HG03469 (cell line): ENCODE measurements at regions not wholly inside any gene's neighbourhood (a gene's known extent, or its start where the extent isn't known, plus 50 kb on each side); places are given as distances from the start of the nearest gene placed in this dataset.
"Not testable (repeated sequence)": the region's sequence is repeated elsewhere in the genome, so short reads cannot be mapped to it uniquely, and the experiment has no call there.

Source experiments
- ATAC-seq: cut with Tn5 transposase; IDR thresholded peaks from one replicate; pipeline ENCODE4 v1.9.1; 2021; ENCODE audit warnings: mild to moderate bottlenecking, moderate library complexity, moderate number of reproducible peaks; ENCODE audit not compliant: unreplicated experiment

- no peak for ATAC-seq
Measured at GRCh38 chr10:62492870-62493180, 118.7 kb downstream of the ZNF365 start.

DNA sequence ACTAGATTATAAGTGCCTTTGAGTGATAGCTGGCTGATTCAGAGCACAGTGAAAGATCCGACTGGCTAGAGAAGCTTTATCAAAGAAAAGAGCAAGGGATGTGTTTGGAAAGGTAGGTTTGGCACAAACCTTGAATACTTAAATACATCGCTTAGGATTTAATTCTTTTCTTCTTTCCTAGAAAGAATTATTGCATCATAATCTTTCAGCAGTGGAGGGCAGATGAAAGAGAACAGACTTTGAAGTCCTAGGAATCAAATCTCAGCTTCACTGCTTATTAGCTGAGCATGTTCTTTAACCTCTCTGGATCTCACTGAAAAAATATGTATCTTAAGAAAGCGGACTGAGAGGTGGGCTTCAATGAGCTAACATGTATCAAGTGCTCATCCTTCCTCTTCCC is 122.8 kb downstream of the ZNF365 start:
- no peak for ATAC-seq

DNA sequence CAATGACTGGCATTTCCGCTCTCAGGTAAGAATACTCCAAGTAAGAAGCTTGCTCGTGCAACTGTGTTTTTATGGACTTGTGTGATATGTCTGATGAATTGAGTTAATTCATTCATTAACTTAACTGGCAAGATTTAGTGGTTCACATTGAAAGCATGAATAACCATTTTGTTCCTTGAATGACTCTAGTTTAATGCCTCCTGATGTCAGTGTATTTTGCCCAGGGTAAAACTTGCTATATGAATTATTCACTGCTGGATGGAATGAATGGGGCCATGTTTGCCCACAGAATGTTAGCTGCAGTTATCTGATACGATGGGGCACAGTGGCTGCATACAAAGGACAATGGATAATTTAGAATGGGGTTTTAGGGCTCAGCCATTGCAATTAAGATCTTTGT is 124.1 kb downstream of the ZNF365 start:
- ATAC-seq: no peak

- ATAC-seq: not testable (repeated sequence)
Measured at GRCh38 chr10:62500116-62500515, 125.9 kb downstream of the ZNF365 start.

DNA sequence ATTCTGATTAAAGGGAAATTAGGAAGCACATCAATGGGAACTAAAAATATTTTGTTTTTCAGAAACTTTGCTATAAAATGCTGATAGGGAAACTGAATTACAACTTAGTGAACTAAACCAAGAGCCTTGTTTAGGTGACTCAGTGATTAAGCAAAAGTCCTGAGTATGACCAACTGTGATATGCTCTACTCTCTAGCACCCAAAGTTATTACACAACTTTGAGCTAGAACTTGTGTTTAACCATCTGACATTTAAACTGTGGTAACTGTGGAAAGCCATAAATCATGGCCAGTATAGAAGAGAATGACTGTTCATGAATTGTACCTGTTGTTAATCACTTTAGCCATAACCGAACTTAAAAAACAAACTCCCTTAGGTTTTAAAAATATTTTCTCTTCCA is 127.4 kb downstream of the ZNF365 start:
- no peak for ATAC-seq

GRCh38 chr10:62502995-62503613 is 128.9 kb downstream of the ZNF365 start:
- ATAC-seq: no peak

GRCh38 chr10:62503872-62504271 is 129.7 kb downstream of the ZNF365 start:
- ATAC-seq: no peak

- no peak for ATAC-seq
Measured at GRCh38 chr10:62506371-62506770, 132.2 kb downstream of the ZNF365 start.

- no peak for ATAC-seq
Measured at GRCh38 chr10:62511238-62511637, 137.1 kb downstream of the ZNF365 start.

DNA sequence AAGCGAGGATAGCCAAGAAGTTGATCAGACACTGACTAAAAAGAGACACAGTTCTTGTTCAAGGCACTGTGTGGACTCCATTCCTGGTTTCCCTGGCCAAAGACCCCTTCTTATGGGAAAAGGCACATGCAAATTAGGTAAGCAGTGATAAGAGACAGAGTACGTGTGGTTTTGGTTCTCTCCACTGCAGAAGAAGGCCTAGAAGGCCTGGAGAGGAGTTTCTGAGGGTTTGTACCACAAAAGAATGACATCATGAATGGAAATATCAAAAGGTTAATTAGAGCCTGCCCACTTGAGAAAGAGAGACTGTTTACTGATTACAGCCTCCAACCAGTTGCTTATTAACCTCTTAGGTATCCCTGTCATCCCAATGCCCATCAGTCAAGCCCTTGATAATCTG is 137.5 kb downstream of the ZNF365 start:
- peak; percentile 93 for ATAC-seq

GRCh38 chr10:62512732-62513475 is 138.7 kb downstream of the ZNF365 start:
- ATAC-seq: no peak

- no peak for ATAC-seq
Measured at GRCh38 chr10:62514079-62514693, 140.0 kb downstream of the ZNF365 start.

GRCh38 chr10:62517252-62517651 is 143.1 kb downstream of the ZNF365 start:
- no peak for ATAC-seq

DNA sequence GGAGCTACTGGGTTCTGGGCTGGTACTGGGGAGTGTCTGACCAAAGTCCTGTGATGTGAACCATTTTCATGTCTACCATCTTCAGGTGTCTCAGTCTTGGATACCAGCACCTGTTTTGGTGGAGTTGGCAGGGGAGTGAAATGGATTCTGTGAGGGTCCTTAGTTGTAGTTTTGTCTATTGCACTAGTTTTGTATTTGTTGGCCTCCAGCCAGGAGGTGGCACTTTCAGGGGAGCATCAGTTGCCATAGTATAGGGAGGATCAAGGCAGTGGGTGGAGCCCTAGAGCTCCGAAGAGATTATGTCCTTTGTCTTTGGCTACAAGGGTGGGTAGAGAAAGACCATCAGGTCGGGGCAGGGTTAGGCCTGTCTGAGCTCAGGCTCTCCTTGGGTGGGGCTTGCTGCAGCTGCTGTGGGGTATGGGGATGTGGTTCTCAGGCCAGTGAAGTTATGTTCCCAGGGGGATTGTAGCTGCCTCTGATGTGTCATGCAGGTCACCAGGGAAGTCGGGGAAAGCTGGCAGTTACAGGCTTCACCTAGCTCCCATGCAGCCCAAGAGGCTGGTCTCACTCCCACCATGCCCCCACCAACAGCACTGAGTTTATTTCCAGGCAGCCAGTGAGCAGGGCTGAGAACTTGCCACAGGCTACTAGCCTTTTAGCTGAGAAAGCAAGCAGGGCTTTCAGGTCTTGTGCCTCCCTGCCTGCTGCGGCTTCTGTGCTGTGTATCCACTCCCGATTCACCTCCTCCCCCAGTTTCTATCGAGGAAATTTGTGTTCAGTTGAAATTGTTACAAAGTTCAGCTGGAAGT is 153.1 kb downstream of the ZNF365 start:
- peak; percentile 32 for ATAC-seq

GRCh38 chr10:62528441-62528840 is 154.3 kb downstream of the ZNF365 start:
- ATAC-seq: peak; percentile 96

DNA sequence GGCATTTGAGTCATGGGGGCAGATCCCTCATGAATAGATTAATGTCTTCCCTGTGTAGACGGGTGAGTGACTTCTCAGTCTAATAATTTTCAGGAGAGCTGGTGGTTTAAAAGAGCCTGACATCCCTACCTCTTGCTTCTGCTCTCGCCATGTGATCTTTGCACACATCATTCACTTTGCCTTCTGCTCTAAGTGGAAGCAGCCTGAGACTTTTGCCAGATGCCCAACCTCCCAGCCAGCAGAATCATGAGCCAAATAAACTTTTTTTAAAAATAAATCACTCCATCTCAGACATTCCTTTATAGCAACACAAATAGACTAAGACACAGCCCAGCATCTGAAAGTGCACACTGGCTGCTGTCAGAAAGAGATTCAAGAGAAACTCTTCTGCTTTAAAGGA is 155.2 kb downstream of the ZNF365 start:
- ATAC-seq: no peak

- no peak for ATAC-seq
Measured at GRCh38 chr10:62534031-62534430, 159.9 kb downstream of the ZNF365 start.

GRCh38 chr10:62538606-62539005 is 164.4 kb downstream of the ZNF365 start:
- ATAC-seq: no peak

DNA sequence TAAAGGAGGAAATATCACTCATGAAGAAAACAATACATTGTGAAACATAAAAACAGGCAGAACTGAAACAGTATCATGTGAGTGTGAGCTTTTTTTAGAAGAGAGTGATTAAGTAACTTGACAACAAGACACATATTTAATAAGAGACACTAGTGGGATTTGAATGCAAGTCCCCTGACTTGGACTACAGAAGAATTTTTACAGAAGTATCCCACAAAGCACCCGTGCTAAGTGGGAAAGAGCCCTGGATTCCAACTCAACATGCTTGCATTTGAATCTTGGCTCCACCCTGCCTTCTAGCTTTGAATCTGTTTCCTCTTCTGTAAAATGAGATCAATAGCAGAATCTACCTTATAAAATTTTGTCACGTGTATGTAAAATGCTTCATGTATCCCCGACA is 166.2 kb downstream of the ZNF365 start:
- no peak for ATAC-seq

DNA sequence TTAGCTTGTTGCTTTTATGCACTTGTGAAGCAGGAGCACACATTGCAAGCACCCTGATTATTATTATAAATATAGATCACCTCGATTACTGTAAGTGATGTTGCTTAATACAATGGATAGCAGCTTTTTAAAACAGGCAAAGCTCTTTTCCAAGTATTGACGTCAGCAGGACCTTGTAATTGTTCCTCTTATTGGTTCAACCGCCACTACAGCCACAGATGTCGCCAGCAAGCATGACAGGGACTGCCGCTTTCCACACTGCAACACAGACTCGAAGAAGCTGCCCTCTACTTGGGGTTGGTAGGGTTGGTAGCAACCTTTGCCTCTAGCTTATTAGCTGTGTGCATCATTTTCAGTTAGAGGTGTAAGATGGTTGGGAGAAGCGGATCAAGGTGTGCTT is 167.6 kb downstream of the ZNF365 start:
- ATAC-seq: no peak

- no peak for ATAC-seq
Measured at GRCh38 chr10:62543571-62544355, 169.6 kb downstream of the ZNF365 start.
